ENCODE measurements at regions not wholly inside any gene's neighbourhood (a gene's known extent, or its start where the extent isn't known, plus 50 kb on each side); places are given as distances from the start of the nearest gene placed in this dataset.

- no peak overlapping the region for H3K9ac ChIP-seq (ENCODE audit: low read length)
- Mint-ChIP-seq H3K4me1 (peaks cover 4% of the 10 kb centered on the region), H3K4me3 (no peak overlapping the region), H3K27me3 (peaks cover 6% of the 10 kb centered on the region), H3K9me3 (ENCODE audit: insufficient read depth) (no peaks in the 10 kb centered on the region), H3K27ac (no peak overlapping the region)
- no peak overlapping the region for H3K27ac ChIP-seq (ENCODE audit: low read length in 2 of 2)
- no peaks in the 10 kb centered on the region for H4K20me1 ChIP-seq (ENCODE audit: control insufficient read depth, insufficient read depth, low read length, poor library complexity, severe bottlenecking)
- peaks cover 0 to 3% (median 0%) of the 10 kb centered on the region in 4 experiments for H3K27me3 ChIP-seq (replicated peaks in 1 of 4; ENCODE audit: control extremely low read depth in 1 of 4, control insufficient read depth in 3 of 4, insufficient read depth in 4 of 4, low read length in 3 of 4)
- H3K36me3 ChIP-seq (replicated peaks in 1 of 2; ENCODE audit: control extremely low read depth in 1 of 2, control insufficient read depth in 1 of 2, extremely low read depth in 1 of 2, insufficient read depth in 2 of 2, low read length in 1 of 2), result no peaks in the 10 kb centered on the region
- no peaks in the 10 kb centered on the region for H3K79me2 ChIP-seq (ENCODE audit: control insufficient read depth, insufficient read depth, low read length)
- no peak for DNase-seq
- H3K4me2 ChIP-seq (replicated peaks; ENCODE audit: low read depth, low read length, poor library complexity, severe bottlenecking), result no peak overlapping the region
- TF ChIP-seq, protein P1, sequence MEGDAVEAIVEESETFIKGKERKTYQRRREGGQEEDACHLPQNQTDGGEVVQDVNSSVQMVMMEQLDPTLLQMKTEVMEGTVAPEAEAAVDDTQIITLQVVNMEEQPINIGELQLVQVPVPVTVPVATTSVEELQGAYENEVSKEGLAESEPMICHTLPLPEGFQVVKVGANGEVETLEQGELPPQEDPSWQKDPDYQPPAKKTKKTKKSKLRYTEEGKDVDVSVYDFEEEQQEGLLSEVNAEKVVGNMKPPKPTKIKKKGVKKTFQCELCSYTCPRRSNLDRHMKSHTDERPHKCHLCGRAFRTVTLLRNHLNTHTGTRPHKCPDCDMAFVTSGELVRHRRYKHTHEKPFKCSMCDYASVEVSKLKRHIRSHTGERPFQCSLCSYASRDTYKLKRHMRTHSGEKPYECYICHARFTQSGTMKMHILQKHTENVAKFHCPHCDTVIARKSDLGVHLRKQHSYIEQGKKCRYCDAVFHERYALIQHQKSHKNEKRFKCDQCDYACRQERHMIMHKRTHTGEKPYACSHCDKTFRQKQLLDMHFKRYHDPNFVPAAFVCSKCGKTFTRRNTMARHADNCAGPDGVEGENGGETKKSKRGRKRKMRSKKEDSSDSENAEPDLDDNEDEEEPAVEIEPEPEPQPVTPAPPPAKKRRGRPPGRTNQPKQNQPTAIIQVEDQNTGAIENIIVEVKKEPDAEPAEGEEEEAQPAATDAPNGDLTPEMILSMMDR (IDR thresholded peaks at IDR 0.05), result no peak
- TF ChIP-seq EZH2 (IDR thresholded peaks at IDR 0.05; ENCODE audit: borderline replicate concordance, insufficient read depth, low read depth, low read length, poor library complexity, severe bottlenecking), result no peak
- intact Hi-C loops (cut with micrococcal nuclease), result no loop called here
- ATAC-seq (ENCODE audit: low read depth), result no peak
- ChIA-PET CTCF (no interaction called here), POLR2A (no interaction called here)
- no CpG with 5 or more reads among the region's 2 CpGs for WGBS (ENCODE audit: insufficient coverage)
- no peaks in the 10 kb centered on the region for H3K9me3 ChIP-seq (ENCODE audit: control extremely low read depth in 1 of 3, control insufficient read depth in 2 of 3, insufficient read depth in 1 of 3, low read length in 2 of 3)
- H3K4me1 ChIP-seq (ENCODE audit: control insufficient read depth in 2 of 2, insufficient read depth in 2 of 2, low read length in 2 of 2), result no peaks in the 10 kb centered on the region
- H2AFZ ChIP-seq (ENCODE audit: insufficient read depth, low read depth, low read length, poor library complexity, severe bottlenecking), result no peak overlapping the region
- H3K4me3 ChIP-seq (ENCODE audit: control extremely low read depth in 1 of 5, extremely low read depth in 1 of 5, insufficient read depth in 1 of 5, low read depth in 2 of 5, low read length in 4 of 5), result no peak overlapping the region
These were observed 146.7 kb upstream of the TSC22D2 start for GRCh38 chr3:150261418-150261817.

DNA sequence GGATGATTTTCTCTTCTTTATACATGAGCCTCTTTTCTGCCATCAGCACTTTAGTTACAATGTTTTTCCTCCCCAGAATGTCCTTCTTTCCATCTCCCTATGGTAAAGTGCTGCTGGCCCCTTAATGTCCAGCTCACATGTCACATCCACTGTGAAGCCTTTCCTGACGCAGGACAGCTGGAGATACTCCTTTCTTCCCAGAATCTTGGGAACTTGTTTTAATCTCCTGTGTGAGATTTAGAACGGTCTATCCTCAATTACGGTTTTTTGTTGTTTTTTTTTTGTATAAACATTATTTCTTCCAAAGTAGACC is 147.7 kb upstream of the TSC22D2 start:
- Histone ChIP-seq H3K4me3 (ENCODE audit: control extremely low read depth in 1 of 5, extremely low read depth in 1 of 5, insufficient read depth in 1 of 5, low read depth in 2 of 5, low read length in 4 of 5) (no peak overlapping the region), H3K9ac (ENCODE audit: low read length) (no peak overlapping the region), H3K36me3 (replicated peaks in 1 of 2; ENCODE audit: control extremely low read depth in 1 of 2, control insufficient read depth in 1 of 2, extremely low read depth in 1 of 2, insufficient read depth in 2 of 2, low read length in 1 of 2) (no peaks in the 10 kb centered on the region), H2AFZ (ENCODE audit: insufficient read depth, low read depth, low read length, poor library complexity, severe bottlenecking) (no peak overlapping the region), H3K9me3 (ENCODE audit: control extremely low read depth in 1 of 3, control insufficient read depth in 2 of 3, insufficient read depth in 1 of 3, low read length in 2 of 3) (no peaks in the 10 kb centered on the region), H3K27ac (ENCODE audit: low read length in 2 of 2) (no peak overlapping the region), H3K27me3 (replicated peaks in 1 of 4; ENCODE audit: control extremely low read depth in 1 of 4, control insufficient read depth in 3 of 4, insufficient read depth in 4 of 4, low read length in 3 of 4) (peaks cover 0 to 3% (median 0%) of the 10 kb centered on the region in 4 experiments), H3K79me2 (ENCODE audit: control insufficient read depth, insufficient read depth, low read length) (no peaks in the 10 kb centered on the region), H4K20me1 (ENCODE audit: control insufficient read depth, insufficient read depth, low read length, poor library complexity, severe bottlenecking) (no peaks in the 10 kb centered on the region), H3K4me2 (replicated peaks; ENCODE audit: low read depth, low read length, poor library complexity, severe bottlenecking) (no peak overlapping the region), H3K4me1 (ENCODE audit: control insufficient read depth in 2 of 2, insufficient read depth in 2 of 2, low read length in 2 of 2) (no peaks in the 10 kb centered on the region)
- Mint-ChIP-seq H3K4me1 (peaks cover 3% of the 10 kb centered on the region), H3K27ac (no peak overlapping the region), H3K4me3 (no peak overlapping the region), H3K27me3 (peaks cover 11% of the 10 kb centered on the region), H3K9me3 (ENCODE audit: insufficient read depth) (no peaks in the 10 kb centered on the region)
- ATAC-seq (ENCODE audit: low read depth) (no peak), DNase-seq (no peak)
- intact Hi-C loops (cut with micrococcal nuclease), result no loop called here
- POLR2A ChIA-PET, result no interaction called here
- no CpG with 5 or more reads among the region's 3 CpGs for WGBS (ENCODE audit: insufficient coverage)
- CTCF ChIA-PET, result no interaction called here
- no peak for TF ChIP-seq EZH2 (IDR thresholded peaks at IDR 0.05; ENCODE audit: borderline replicate concordance, insufficient read depth, low read depth, low read length, poor library complexity, severe bottlenecking)
- TF ChIP-seq, protein P1 (IDR thresholded peaks at IDR 0.05), result no peak
